ENCODE measurements at regions not wholly inside any gene's neighbourhood (a gene's known extent, or its start where the extent isn't known, plus 50 kb on each side); places are given as distances from the start of the nearest gene placed in this dataset.

DNA sequence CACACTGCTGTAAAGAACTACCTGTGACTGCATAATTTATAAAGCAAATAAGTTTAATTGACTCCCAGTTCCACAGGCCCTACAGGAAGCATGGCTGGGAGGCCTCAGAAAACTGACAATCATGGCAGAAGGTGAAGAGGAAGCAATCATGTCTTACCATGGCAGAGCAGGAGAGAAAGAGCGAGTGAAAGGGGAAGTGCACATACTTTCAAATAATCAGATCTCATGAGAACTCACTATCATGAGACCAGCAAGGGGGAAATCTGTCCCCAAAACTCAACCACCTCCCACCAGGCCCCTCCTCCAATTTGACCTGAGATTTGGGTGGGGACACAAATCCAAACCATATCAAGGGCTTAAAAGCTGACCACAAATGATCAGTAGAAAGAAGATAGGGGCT lies 493.2 kb downstream of the PTPRC start:
- TF ChIP-seq, protein P1, sequence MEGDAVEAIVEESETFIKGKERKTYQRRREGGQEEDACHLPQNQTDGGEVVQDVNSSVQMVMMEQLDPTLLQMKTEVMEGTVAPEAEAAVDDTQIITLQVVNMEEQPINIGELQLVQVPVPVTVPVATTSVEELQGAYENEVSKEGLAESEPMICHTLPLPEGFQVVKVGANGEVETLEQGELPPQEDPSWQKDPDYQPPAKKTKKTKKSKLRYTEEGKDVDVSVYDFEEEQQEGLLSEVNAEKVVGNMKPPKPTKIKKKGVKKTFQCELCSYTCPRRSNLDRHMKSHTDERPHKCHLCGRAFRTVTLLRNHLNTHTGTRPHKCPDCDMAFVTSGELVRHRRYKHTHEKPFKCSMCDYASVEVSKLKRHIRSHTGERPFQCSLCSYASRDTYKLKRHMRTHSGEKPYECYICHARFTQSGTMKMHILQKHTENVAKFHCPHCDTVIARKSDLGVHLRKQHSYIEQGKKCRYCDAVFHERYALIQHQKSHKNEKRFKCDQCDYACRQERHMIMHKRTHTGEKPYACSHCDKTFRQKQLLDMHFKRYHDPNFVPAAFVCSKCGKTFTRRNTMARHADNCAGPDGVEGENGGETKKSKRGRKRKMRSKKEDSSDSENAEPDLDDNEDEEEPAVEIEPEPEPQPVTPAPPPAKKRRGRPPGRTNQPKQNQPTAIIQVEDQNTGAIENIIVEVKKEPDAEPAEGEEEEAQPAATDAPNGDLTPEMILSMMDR (IDR thresholded peaks at IDR 0.05 in 2 of 3, conservative IDR thresholded peaks at IDR 0.05 in 1 of 3; ENCODE audit: control insufficient read depth in 2 of 3, extremely low read depth in 1 of 3, insufficient read depth in 1 of 3, low read depth in 3 of 3, low read length in 3 of 3) = no peak
- TF ChIP-seq MYC (IDR thresholded peaks at IDR 0.05; ENCODE audit: insufficient read depth, insufficient read length, insufficient replicate concordance, low read length, severe bottlenecking) = no peak
- TF ChIP-seq RAD21 (IDR thresholded peaks at IDR 0.05; ENCODE audit: insufficient read depth, low read depth, low read length) = no peak
